Head of caudate nucleus (tissue), 42 donors: ENCODE measurements at regions not wholly inside any gene's neighbourhood (a gene's known extent, or its start where the extent isn't known, plus 50 kb on each side); places are given as distances from the start of the nearest gene placed in this dataset.

ENCODE experiments used
- DNase-seq, 42 donors: peaks; one replicate each; pipeline versions ENCODE4 v3.0.0 to v3.0.0-alpha.2; 2020 to 2021; ENCODE audit warnings: mixed read lengths in 7 of 42
- intact Hi-C: fragments of 100-400 bp; cut with DNase I; formaldehyde crosslinking; loops from one replicate; pipeline ENCODE4 v1.15.0; 2022

GRCh38 chr2:104788742-104789455 is 65.0 kb upstream of the POU3F3 start:
- intact Hi-C loops, result no loop called here

GRCh38 chr2:104790100-104790811 is 63.7 kb upstream of the POU3F3 start:
- intact Hi-C loops, result no loop called here
- peak in 17 of 42 donors; percentile 7 to 54 (median 30) for DNase-seq

More at GRCh38 chr2:104788742-104789455, 65.0 kb upstream of the POU3F3 start:
- peak in 11 of 42 donors; percentile 19 to 63 (median 33) for DNase-seq

GRCh38 chr2:104790901-104791495 is 62.9 kb upstream of the POU3F3 start:
- intact Hi-C loops, result no loop called here
- DNase-seq, result peak in 5 of 42 donors; percentile 9 to 56 (median 23)

- intact Hi-C loops, result no loop called here
- DNase-seq, result no peak
Measured at GRCh38 chr2:104793966-104794365, 59.9 kb upstream of the POU3F3 start.

- intact Hi-C loops, result no loop called here
- DNase-seq, result no peak
Measured at GRCh38 chr2:104794441-104794840, 59.5 kb upstream of the POU3F3 start.
